GM18505 (cell line): ENCODE measurements at regions not wholly inside any gene's neighbourhood (a gene's known extent, or its start where the extent isn't known, plus 50 kb on each side); places are given as distances from the start of the nearest gene placed in this dataset.
"Not testable (repeated sequence)": the region's sequence is repeated elsewhere in the genome, so short reads cannot be mapped to it uniquely, and the experiment has no call there.

Experiments used
- ATAC-seq: cut with Tn5 transposase; IDR thresholded peaks from one replicate; pipeline ENCODE4 v1.9.1; 2021; ENCODE audit not compliant: unreplicated experiment
- POLR2A ChIP-seq: IDR thresholded peaks from 4 replicates; pipeline ENCODE4 v1.6.1; 2011; ENCODE audit warnings: borderline replicate concordance; ENCODE audit not compliant: insufficient read depth, insufficient read length; ENCODE audit errors: extremely low read depth

DNA sequence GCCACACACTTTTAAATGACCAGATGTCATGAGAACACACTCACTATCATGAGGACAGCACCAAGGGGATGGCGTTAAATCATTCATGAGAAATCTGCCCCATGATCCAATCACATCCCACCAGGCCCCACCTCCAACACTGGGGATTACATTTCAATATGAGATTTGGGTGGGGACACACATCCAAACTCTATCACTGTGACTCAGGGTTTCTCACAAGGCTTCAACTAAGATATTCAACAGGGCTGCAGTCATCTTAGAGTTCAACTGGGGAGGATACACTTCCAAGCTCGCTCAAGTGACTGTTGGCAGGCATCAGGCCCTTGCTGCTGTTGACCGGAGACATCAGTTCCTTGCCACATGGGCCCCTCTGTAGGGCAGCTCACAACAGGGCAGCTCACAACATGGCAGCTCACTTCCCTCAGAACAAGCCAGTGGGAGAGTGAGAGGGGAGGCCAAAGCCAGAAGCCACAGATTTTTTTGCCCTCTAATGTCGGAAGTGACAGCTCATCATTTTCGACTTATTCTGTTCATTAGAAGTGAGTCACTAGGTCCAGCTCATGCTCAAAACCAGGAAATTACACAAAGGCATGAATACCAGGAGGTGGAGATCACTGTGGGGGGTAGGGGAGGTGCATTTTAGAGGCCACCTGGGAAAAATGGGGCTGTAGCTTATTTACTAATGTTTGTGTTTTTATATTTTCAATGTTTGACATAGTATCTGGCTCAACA lies 50.8 kb upstream of the PTHLH start:
- ATAC-seq, result no peak
- no peak for TF ChIP-seq POLR2A

DNA sequence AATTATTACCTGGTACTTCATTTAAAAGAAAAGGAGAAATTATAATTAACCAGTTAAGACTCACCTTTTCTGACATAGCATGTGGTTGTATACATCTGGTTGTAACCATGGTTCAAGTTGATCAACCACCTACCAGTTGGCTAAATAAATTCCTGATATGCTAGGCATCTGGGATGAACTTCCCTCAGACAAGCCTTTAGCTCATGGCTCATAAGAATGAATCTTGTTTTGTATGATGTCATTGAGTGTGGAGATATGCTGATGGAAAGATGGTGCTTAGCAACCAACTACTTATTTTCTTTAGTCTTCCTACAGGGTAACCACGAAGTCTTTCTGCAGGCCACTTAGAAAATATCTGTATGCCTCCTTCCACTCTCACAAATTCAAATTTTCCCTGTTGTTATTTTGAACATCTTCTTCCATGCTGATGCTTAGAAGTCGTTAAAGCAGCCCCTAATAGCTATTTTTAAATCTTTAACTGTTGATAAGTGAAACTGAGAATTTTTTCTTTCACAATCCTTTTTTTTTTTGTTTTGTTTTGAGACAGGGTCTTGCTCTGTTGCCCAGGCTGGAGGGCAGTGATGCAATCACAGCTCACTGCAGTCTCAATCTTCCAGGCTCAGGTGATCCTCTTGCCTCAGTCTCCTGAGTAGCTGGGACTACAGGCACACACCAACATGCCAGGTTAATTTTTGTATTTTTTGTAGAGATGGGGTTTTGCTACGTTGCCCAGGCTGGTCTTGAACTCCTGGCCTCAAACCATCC lies 51.9 kb upstream of the PTHLH start:
- no peak for ATAC-seq
- TF ChIP-seq POLR2A, result no peak

DNA sequence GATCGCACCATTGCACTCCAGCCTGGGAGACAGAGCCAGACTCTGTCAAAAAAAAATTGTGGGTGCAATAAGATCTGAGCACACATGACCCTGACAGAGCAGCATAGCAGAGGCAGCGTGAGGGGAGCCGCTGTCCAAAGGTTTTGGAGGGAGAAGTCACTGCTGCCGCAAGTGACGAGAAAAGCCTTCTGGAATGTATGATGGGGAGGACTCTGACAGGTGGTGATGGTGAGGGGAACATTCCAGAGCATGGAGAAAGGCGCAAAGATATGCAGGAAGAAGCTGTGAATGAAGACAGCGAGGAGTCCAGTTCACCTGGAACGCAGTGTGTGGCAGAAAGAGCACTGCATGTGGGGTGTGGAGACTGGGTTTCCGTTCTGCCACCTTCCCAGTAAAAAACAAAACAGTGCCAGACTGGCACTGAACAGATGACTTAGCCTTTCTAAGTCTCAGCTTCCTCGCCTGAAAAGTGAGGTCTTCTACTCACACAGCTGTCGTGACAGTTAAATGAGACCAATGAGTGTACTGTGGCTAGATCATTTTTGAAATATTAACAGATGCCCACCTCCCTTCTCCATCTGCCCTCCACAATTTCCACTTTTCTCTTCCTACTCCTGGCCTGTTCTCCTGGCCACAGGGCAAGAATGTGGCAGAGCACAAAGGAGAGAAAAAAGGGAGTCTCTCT lies 53.4 kb upstream of the PTHLH start:
- no peak for TF ChIP-seq POLR2A
- ATAC-seq, result no peak

- no peak for ATAC-seq
- no peak for TF ChIP-seq POLR2A
Measured at GRCh38 chr12:28026701-28027100, 54.2 kb upstream of the PTHLH start.

DNA sequence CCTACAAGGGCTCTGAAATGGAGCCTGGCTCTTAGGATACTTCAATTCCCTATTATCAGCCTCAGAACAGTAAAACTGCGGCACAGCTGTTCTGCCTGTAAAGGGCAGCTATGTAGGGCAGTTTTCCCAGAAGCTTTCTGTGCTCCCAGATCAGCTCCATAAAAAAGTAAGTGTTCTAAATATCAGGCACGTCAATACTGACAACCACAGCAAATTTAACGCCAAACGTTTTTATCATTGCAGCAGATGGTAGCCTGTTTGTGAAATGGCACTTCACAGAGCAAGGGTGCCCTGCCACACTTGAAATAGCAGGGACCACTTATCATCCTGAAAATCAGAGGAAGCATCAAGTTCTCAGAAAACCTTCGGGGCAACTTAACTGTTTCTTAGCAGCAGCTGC lies 54.8 kb upstream of the PTHLH start:
- ATAC-seq, result no peak
- no peak for TF ChIP-seq POLR2A

DNA sequence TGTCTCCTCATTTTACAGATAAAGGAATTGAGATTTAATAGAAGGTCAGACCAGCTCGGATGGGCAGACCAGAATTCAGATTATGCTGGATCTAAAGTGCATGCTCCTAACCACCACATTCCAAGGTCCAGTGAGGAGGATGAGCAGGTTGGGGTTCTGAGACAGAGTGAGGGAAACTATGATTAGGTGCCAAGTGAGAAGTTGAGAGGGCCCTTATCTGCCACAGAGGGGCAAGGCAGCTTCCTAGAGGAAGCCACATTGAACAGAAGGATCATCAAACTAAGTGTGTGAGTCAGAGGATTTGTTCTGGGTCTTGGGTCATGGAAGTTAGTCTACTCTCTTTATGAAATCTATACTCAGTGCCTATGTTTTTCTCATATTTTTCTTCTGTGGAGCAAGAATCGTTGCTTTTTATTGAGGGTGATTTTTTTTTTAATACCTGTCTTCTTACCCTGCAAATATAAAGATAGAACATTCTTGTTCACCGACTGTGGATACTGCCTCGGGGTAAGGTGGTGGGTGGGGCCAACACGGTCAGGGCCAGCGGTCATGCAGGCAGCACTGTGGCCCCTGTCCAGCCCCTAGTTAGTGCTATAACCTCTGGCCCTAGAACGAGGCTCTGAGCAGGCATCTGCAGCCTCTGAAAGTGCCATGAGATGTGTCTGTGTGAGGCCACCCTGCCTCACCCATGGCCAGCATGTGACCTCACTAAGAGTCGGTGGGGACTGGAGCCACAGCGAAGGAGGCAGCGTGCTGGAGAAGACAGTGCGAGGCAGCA lies 55.6 kb upstream of the PTHLH start:
- no peak for ATAC-seq
- no peak for TF ChIP-seq POLR2A

DNA sequence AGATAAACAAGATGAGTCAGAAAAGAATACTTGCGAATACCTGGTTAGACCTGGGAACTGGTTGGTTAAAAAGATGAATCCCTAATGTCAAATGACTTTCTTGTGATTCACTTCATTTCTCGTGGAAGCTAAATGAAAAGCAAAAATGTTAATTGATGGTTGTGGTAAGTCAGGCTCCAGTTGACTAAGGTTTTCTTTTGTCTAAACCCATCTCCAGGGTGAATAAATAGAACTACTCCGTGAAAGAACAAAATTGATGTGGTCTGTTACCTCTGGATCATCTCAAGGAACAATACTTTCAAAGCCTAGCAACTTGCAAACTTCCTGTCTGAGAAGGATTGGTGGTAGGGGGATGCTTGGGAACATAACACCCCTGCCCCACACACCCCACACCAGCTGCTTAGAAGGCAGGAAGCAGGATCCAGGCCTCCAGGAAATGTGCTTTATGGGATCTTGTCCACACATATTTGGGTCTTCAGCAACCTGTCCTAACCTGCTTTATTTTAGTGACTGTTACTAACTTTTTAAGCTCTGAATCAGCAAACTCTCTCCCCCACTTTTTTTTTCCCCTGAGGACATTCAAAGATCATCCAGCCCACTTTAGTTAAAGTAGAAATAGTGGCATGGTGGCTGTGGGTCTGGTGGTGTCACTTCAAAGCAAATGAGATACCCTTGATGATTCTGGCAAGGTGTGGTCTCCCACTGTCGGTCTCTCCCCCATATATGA lies 60.4 kb upstream of the PTHLH start:
- TF ChIP-seq POLR2A, result no peak
- ATAC-seq, result no peak

DNA sequence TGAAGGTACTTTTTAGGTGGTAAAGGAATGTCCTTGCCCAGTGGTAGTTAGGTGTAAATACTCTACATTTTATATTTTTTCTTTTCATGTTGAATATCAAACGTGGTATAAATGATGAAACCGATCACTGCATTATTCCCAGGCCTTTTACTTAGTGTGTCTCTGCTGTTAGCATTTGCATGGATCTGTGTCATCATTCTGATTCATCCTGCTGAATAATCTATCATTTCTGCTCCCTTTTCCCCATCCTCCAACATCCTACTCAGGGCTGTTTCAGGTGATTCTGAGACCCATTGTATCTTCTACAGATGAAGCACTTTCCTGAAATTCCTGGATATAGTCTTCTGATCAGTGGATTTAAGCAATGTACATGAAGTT lies 61.0 kb upstream of the PTHLH start:
- TF ChIP-seq POLR2A, result no peak
- ATAC-seq, result no peak

DNA sequence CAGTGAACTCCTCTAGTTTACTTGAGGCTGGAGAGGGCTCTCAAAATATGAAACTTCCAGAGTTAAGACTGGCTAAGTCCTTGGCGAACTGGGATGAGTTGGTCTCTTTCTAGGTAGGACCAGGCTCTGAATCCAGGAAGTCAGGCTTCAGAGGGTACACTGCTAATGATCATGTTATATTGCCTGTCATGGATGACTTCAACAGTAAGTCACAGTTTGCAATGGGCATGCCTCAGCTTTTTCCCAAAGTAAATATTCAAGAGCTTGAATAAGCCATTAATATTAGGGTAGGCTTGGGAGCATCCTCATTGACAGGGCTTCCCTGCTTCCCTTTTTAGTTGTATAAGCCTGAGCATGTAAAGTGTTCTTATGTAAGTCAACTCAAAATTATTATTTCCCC lies 61.7 kb upstream of the PTHLH start:
- TF ChIP-seq POLR2A, result no peak
- no peak for ATAC-seq

DNA sequence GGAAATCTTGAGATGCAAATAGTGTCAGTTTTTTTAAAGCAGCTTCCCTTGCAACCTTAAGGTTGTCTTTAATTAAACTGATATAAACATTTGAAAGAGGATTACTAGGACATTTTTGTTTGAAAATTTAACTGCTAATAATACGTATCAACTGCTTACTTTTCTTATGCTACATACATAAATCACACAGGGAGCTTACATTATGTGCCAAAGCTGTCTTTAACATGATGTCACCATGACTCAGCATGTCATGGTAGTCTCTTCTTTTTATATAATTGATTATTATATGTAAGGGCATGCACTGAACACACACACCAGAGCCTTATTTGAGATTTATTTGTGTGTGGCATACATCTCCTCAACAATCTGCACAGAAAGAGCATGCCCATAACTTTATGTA lies 63.0 kb upstream of the PTHLH start:
- no peak for TF ChIP-seq POLR2A
- ATAC-seq, result no peak

DNA sequence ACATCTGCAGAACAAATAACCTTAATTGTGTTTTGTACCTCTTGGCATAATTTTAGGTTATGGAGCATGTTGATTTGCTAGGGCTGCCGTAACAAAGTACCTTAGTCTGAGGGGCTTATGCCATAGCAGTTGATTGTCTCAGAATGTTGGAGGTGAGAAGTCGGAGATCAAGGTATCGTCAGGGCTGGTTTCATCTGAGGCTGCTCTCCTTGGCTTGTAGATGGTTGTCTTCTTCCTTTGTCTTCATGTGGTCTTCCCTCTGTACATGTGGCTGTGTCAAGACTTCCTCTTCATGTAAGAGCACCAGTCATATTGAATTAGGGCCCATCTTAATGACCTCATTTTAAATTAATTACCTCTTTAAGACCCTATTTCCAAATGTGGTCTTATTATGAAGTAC lies 64.4 kb upstream of the PTHLH start:
- no peak for TF ChIP-seq POLR2A
- ATAC-seq, result no peak

DNA sequence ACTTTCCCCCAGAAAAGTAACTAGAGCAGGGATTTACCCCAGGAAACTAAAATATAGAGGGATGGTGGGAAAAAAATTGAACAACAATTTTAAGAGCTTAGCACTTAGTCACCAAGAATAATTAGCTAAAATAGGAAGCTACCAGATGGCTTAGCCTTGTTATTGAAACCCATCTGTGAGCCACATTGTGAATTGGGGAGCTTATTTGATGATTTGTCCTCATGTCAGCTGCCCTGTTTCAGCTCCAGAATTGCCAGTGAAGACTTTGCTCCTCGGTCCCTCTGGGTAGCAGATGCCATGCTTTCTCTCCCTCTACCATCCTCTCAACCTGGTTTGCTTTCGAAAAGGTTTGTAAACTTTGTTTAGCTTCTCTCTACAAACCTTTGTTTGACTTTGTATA lies 67.7 kb upstream of the PTHLH start:
- no peak for TF ChIP-seq POLR2A
- no peak for ATAC-seq

DNA sequence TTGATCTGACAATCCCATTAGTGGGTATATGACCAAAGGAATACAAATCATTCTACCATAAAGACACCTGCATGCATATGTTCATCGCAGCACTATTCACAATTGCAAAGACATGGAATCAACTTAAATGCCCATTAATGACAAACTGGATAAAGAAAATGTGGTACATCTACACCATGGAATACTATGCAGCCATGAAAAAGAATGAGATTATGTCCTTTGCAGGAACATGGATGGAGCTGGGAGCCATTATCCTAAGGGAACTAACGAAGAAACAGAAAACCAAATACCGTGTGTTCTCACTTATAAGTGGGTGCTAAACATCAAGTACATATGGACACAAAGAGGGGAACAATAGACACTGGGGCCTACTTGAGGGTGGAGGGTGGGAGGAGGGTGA lies 74.1 kb upstream of the PTHLH start:
- ATAC-seq, result not testable (repeated sequence)
